HG02610 (cell line): ENCODE measurements at regions not wholly inside any gene's neighbourhood (a gene's known extent, or its start where the extent isn't known, plus 50 kb on each side); places are given as distances from the start of the nearest gene placed in this dataset.
A peak's percentile ranks its signal among the peaks of the same experiment; 100 is the strongest.
"Not testable (repeated sequence)": the region's sequence is repeated elsewhere in the genome, so short reads cannot be mapped to it uniquely, and the experiment has no call there.

Experiments used
- ATAC-seq: cut with Tn5 transposase; IDR thresholded peaks from one replicate; pipeline ENCODE4 v1.9.1; 2021; ENCODE audit warnings: mild to moderate bottlenecking, moderate library complexity; ENCODE audit not compliant: unreplicated experiment

GRCh38 chr4:171378323-171378722 is 434.9 kb upstream of the GALNTL6 start:
- ATAC-seq: no peak

GRCh38 chr4:171376724-171377123 is 436.5 kb upstream of the GALNTL6 start:
- no peak for ATAC-seq

GRCh38 chr4:171353535-171353934 is 459.7 kb upstream of the GALNTL6 start:
- ATAC-seq: no peak

- ATAC-seq: no peak
These were observed 465.1 kb upstream of the GALNTL6 start for GRCh38 chr4:171348090-171348489.

- no peak for ATAC-seq
These were observed 470.6 kb upstream of the GALNTL6 start for GRCh38 chr4:171342646-171343045.

GRCh38 chr4:171340258-171340657 is 472.9 kb upstream of the GALNTL6 start:
- no peak for ATAC-seq

GRCh38 chr4:171334549-171334948 is 478.7 kb upstream of the GALNTL6 start:
- peak; percentile 95 for ATAC-seq

GRCh38 chr4:171308661-171309060 is 504.5 kb upstream of the GALNTL6 start:
- ATAC-seq: no peak

GRCh38 chr4:171298048-171298718 is 515.0 kb upstream of the GALNTL6 start:
- ATAC-seq: not testable (repeated sequence)

GRCh38 chr4:171288816-171289432 is 524.3 kb upstream of the GALNTL6 start:
- peak; percentile 86 for ATAC-seq

- ATAC-seq: no peak
These were observed 531.8 kb upstream of the GALNTL6 start for GRCh38 chr4:171281359-171281758.

GRCh38 chr4:171279131-171279530 is 534.1 kb upstream of the GALNTL6 start:
- peak; percentile 37 for ATAC-seq

- ATAC-seq: no peak
These were observed 546.5 kb upstream of the GALNTL6 start for GRCh38 chr4:171266671-171267070.

- no peak for ATAC-seq
These were observed 547.9 kb upstream of the GALNTL6 start for GRCh38 chr4:171265190-171265818.

GRCh38 chr4:171256223-171256622 is 557.0 kb upstream of the GALNTL6 start:
- no peak for ATAC-seq

- ATAC-seq: no peak
These were observed 566.3 kb upstream of the GALNTL6 start for GRCh38 chr4:171246948-171247347.

GRCh38 chr4:171242831-171243230 is 570.4 kb upstream of the GALNTL6 start:
- no peak for ATAC-seq

- no peak for ATAC-seq
These were observed 574.0 kb upstream of the GALNTL6 start for GRCh38 chr4:171239196-171239595.

- ATAC-seq: no peak
These were observed 577.7 kb upstream of the GALNTL6 start for GRCh38 chr4:171235521-171235920.

- not testable (repeated sequence) for ATAC-seq
These were observed 583.9 kb upstream of the GALNTL6 start for GRCh38 chr4:171229354-171229753.

- ATAC-seq: no peak
These were observed 592.0 kb upstream of the GALNTL6 start for GRCh38 chr4:171221181-171221580.

- no peak for ATAC-seq
These were observed 609.8 kb upstream of the GALNTL6 start for GRCh38 chr4:171203425-171203824.
